ENCODE measurements at regions not wholly inside any gene's neighbourhood (a gene's known extent, or its start where the extent isn't known, plus 50 kb on each side); places are given as distances from the start of the nearest gene placed in this dataset.

DNA sequence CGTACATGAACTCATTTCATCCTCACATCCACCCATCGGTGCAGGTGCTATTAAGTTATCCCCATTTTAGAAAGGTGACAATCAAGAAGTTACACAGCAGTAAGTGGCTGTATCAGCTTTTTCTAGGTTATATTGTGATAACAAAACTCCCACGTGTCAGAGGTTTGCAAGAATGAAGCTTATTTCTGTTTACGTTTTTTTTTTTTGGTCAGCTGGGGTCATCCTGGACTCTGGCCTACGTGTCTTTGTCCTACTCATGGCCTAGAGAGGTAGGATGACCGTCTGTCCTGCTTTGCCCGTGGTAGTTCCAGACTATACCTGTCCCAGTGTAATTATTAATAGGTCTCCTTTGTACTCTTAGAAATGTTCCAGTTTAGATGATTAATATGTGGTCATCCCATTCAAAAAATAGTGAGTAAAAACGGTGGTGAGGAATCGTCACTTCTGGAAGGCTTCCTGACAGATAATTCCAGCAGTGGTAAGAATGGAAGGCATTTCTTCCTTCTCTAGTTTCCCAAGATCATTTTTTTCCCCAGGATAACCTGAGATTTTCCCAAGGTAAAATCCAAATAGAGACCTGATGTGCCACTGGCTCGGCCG lies 64.2 kb upstream of the KIF26B start:
- TF ChIP-seq POLR2A (IDR thresholded peaks at IDR 0.05) = no peak
- TF ChIP-seq, protein P1, sequence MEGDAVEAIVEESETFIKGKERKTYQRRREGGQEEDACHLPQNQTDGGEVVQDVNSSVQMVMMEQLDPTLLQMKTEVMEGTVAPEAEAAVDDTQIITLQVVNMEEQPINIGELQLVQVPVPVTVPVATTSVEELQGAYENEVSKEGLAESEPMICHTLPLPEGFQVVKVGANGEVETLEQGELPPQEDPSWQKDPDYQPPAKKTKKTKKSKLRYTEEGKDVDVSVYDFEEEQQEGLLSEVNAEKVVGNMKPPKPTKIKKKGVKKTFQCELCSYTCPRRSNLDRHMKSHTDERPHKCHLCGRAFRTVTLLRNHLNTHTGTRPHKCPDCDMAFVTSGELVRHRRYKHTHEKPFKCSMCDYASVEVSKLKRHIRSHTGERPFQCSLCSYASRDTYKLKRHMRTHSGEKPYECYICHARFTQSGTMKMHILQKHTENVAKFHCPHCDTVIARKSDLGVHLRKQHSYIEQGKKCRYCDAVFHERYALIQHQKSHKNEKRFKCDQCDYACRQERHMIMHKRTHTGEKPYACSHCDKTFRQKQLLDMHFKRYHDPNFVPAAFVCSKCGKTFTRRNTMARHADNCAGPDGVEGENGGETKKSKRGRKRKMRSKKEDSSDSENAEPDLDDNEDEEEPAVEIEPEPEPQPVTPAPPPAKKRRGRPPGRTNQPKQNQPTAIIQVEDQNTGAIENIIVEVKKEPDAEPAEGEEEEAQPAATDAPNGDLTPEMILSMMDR (IDR thresholded peaks at IDR 0.05) = no peak

Data from tibial nerve (tissue), 3 donors.